ENCODE measurements at regions not wholly inside any gene's neighbourhood (a gene's known extent, or its start where the extent isn't known, plus 50 kb on each side); places are given as distances from the start of the nearest gene placed in this dataset.

GRCh38 chr3:35183927-35184675 lies 455.2 kb upstream of the ARPP21 start:
- H3K27ac ChIP-seq, result no peak overlapping the region
- intact Hi-C loops (cut with DNase I), result no loop called here
- no peak for DNase-seq
- no peaks in the 10 kb centered on the region for H3K27me3 ChIP-seq (ENCODE audit: insufficient read depth in 3 of 3, low read length in 2 of 3)
- no peaks in the 10 kb centered on the region for H3K9me3 ChIP-seq
- WGBS, 3 donors, result 47 to 70% (median 54%) methylated on average over 2 of the region's 2 CpGs
- no peak overlapping the region for H3K4me3 ChIP-seq
- no peak for TF ChIP-seq CTCF (IDR thresholded peaks at IDR 0.05)
- no peaks in the 10 kb centered on the region for H3K36me3 ChIP-seq (ENCODE audit: insufficient read depth in 1 of 2, low read depth in 1 of 2)
- no peak for ATAC-seq
- H3K4me1 ChIP-seq, result no peaks in the 10 kb centered on the region

- Histone ChIP-seq H3K27ac (no peak overlapping the region), H3K36me3 (ENCODE audit: insufficient read depth in 1 of 2, low read depth in 1 of 2) (no peaks in the 10 kb centered on the region), H3K9me3 (no peaks in the 10 kb centered on the region), H3K27me3 (ENCODE audit: insufficient read depth in 3 of 3, low read length in 2 of 3) (no peaks in the 10 kb centered on the region), H3K4me3 (no peak overlapping the region), H3K4me1 (no peaks in the 10 kb centered on the region)
- ATAC-seq, result no peak
- intact Hi-C loops (cut with DNase I), result no loop called here
- WGBS, 3 donors, result 56 to 61% (median 58%) methylated on average over 2 of the region's 2 CpGs
- DNase-seq, result no peak
- no peak for TF ChIP-seq CTCF (IDR thresholded peaks at IDR 0.05)
Measured at GRCh38 chr3:35184775-35185174, 454.6 kb upstream of the ARPP21 start.

- Histone ChIP-seq H3K27ac (no peak overlapping the region), H3K36me3 (ENCODE audit: insufficient read depth in 1 of 2, low read depth in 1 of 2) (no peaks in the 10 kb centered on the region), H3K4me3 (no peak overlapping the region), H3K27me3 (ENCODE audit: insufficient read depth in 3 of 3, low read length in 2 of 3) (no peaks in the 10 kb centered on the region), H3K9me3 (no peaks in the 10 kb centered on the region), H3K4me1 (no peaks in the 10 kb centered on the region)
- no peak for TF ChIP-seq CTCF (IDR thresholded peaks at IDR 0.05)
- ATAC-seq, result no peak
- no peak for DNase-seq
- intact Hi-C loops (cut with DNase I), result no loop called here
- WGBS, 3 donors, result 91 to 93% (median 91%) methylated on average over 1 of the region's 1 CpG
Measured at GRCh38 chr3:35187908-35188307, 451.4 kb upstream of the ARPP21 start.

- 38 to 49% (median 43%) methylated on average over 1 of the region's 1 CpG for WGBS, 3 donors
- no peaks in the 10 kb centered on the region for H3K27me3 ChIP-seq (ENCODE audit: insufficient read depth in 3 of 3, low read length in 2 of 3)
- H3K36me3 ChIP-seq (ENCODE audit: insufficient read depth in 1 of 2, low read depth in 1 of 2), result no peaks in the 10 kb centered on the region
- ATAC-seq (no peak), DNase-seq (no peak)
- no peaks in the 10 kb centered on the region for H3K4me1 ChIP-seq
- H3K27ac ChIP-seq, result no peak overlapping the region
- TF ChIP-seq CTCF (IDR thresholded peaks at IDR 0.05), result no peak
- intact Hi-C loops (cut with DNase I), result no loop called here
- H3K9me3 ChIP-seq, result no peaks in the 10 kb centered on the region
- H3K4me3 ChIP-seq, result no peak overlapping the region
Measured at GRCh38 chr3:35194666-35195065, 444.7 kb upstream of the ARPP21 start.

- intact Hi-C loops (cut with DNase I), result no loop called here
- Histone ChIP-seq H3K27ac (no peak overlapping the region), H3K4me1 (no peaks in the 10 kb centered on the region), H3K36me3 (ENCODE audit: insufficient read depth in 1 of 2, low read depth in 1 of 2) (no peaks in the 10 kb centered on the region), H3K27me3 (ENCODE audit: insufficient read depth in 3 of 3, low read length in 2 of 3) (no peaks in the 10 kb centered on the region), H3K4me3 (no peak overlapping the region), H3K9me3 (no peaks in the 10 kb centered on the region)
- ATAC-seq (no peak), DNase-seq (no peak)
- no peak for TF ChIP-seq CTCF (IDR thresholded peaks at IDR 0.05)
- WGBS, 3 donors, result 89 to 100% (median 94%) methylated on average over 3 of the region's 3 CpGs
Measured at GRCh38 chr3:35198857-35199256, 440.5 kb upstream of the ARPP21 start.
